ENCODE measurements at regions not wholly inside any gene's neighbourhood (a gene's known extent, or its start where the extent isn't known, plus 50 kb on each side); places are given as distances from the start of the nearest gene placed in this dataset.

DNA sequence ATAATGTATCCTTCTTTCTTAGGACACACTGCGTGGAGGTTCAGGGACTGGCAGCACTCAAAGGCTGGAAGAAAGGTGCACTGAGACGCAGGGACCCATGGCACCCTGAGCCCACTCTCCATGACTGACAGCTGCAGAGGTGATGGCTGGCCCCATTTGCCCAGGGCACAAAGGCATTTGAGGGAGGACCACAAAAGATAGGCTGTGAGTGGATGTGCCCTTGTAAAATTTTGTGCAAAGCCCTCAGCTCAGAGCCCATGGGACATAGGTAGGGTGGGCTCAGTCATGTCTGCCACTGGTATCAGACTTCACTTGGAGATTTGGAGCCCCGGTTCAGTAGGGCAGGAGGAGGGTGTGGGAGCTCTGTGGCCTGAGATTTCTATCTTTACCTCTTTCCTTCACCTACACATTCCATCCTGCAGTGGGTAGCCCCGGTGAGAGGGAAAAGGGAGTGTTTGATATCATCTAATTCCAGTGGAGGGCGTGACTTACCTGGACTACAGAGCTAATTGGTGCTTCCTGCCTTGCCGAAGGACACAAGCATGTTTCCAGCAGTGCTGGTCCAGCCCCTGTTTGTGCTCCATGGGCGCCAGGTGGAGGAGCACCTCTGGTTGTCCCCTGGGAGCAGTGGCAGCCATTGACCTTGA is 312.2 kb downstream of the EN1 start:
- Histone ChIP-seq H3K36me3 (ENCODE audit: insufficient read depth, low read length, poor library complexity, severe bottlenecking) (no peaks in the 10 kb centered on the region), H3K27me3 (replicated peaks; ENCODE audit: insufficient read depth, low read depth, low read length, poor library complexity) (no peaks in the 10 kb centered on the region), H3K4me3 (ENCODE audit: low read depth, low read length, poor library complexity, severe bottlenecking) (no peak overlapping the region), H3K9me3 (ENCODE audit: low read depth, low read length, poor library complexity, severe bottlenecking) (no peaks in the 10 kb centered on the region), H3K4me1 (ENCODE audit: insufficient read depth, low read length, poor library complexity, severe bottlenecking) (no peaks in the 10 kb centered on the region), H3K27ac (ENCODE audit: low read depth, low read length, poor library complexity, severe bottlenecking) (no peak overlapping the region)
- DNase-seq (ENCODE audit: low spot score), result no peak
- BruUV-seq (replicated peaks), result no TSS peak
- intact Hi-C loops (cut with micrococcal nuclease; ENCODE audit: unreplicated experiment), result loop anchor here (5.0 kb wide), 1 partner anchor 322 kb away; no protein-coding TSS in a partner anchor
- ChIA-PET POLR2A (ENCODE audit: low non-redundant PET) (interaction anchor here (0.6 kb wide), 1 partner anchor 1714 kb away, joined by 5 read pairs; no protein-coding TSS in a partner anchor), CTCF (no interaction called here)
- TF ChIP-seq EZH2 (IDR thresholded peaks at IDR 0.05; ENCODE audit: borderline replicate concordance, low read depth, low read length, poor library complexity, severe bottlenecking), result no peak
- TF ChIP-seq, protein P1, sequence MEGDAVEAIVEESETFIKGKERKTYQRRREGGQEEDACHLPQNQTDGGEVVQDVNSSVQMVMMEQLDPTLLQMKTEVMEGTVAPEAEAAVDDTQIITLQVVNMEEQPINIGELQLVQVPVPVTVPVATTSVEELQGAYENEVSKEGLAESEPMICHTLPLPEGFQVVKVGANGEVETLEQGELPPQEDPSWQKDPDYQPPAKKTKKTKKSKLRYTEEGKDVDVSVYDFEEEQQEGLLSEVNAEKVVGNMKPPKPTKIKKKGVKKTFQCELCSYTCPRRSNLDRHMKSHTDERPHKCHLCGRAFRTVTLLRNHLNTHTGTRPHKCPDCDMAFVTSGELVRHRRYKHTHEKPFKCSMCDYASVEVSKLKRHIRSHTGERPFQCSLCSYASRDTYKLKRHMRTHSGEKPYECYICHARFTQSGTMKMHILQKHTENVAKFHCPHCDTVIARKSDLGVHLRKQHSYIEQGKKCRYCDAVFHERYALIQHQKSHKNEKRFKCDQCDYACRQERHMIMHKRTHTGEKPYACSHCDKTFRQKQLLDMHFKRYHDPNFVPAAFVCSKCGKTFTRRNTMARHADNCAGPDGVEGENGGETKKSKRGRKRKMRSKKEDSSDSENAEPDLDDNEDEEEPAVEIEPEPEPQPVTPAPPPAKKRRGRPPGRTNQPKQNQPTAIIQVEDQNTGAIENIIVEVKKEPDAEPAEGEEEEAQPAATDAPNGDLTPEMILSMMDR (conservative IDR thresholded peaks at IDR 0.05; ENCODE audit: low read depth, low read length), result no peak

GRCh38 chr2:118530976-118531375 is 316.5 kb downstream of the EN1 start:
- H3K27ac ChIP-seq (ENCODE audit: low read depth, low read length, poor library complexity, severe bottlenecking), result no peak overlapping the region
- intact Hi-C loops (cut with micrococcal nuclease; ENCODE audit: unreplicated experiment), result no loop called here
- no TSS peak for BruUV-seq (replicated peaks)
- ChIA-PET CTCF (no interaction called here), POLR2A (ENCODE audit: low non-redundant PET) (no interaction called here)
- no peaks in the 10 kb centered on the region for H3K9me3 ChIP-seq (ENCODE audit: low read depth, low read length, poor library complexity, severe bottlenecking)
- TF ChIP-seq, protein P1 (conservative IDR thresholded peaks at IDR 0.05; ENCODE audit: low read depth, low read length), result no peak
- TF ChIP-seq EZH2 (IDR thresholded peaks at IDR 0.05; ENCODE audit: borderline replicate concordance, low read depth, low read length, poor library complexity, severe bottlenecking), result no peak
- no peaks in the 10 kb centered on the region for H3K36me3 ChIP-seq (ENCODE audit: insufficient read depth, low read length, poor library complexity, severe bottlenecking)
- H3K27me3 ChIP-seq (replicated peaks; ENCODE audit: insufficient read depth, low read depth, low read length, poor library complexity), result no peaks in the 10 kb centered on the region
- H3K4me3 ChIP-seq (ENCODE audit: low read depth, low read length, poor library complexity, severe bottlenecking), result no peak overlapping the region
- DNase-seq (ENCODE audit: low spot score), result no peak
- H3K4me1 ChIP-seq (ENCODE audit: insufficient read depth, low read length, poor library complexity, severe bottlenecking), result no peaks in the 10 kb centered on the region

- ChIA-PET CTCF (no interaction called here), POLR2A (ENCODE audit: low non-redundant PET) (no interaction called here)
- no peak for DNase-seq (ENCODE audit: low spot score)
- Histone ChIP-seq H3K4me1 (ENCODE audit: insufficient read depth, low read length, poor library complexity, severe bottlenecking) (no peaks in the 10 kb centered on the region), H3K9me3 (ENCODE audit: low read depth, low read length, poor library complexity, severe bottlenecking) (no peaks in the 10 kb centered on the region), H3K27me3 (replicated peaks; ENCODE audit: insufficient read depth, low read depth, low read length, poor library complexity) (no peaks in the 10 kb centered on the region), H3K36me3 (ENCODE audit: insufficient read depth, low read length, poor library complexity, severe bottlenecking) (no peaks in the 10 kb centered on the region), H3K27ac (ENCODE audit: low read depth, low read length, poor library complexity, severe bottlenecking) (no peak overlapping the region), H3K4me3 (ENCODE audit: low read depth, low read length, poor library complexity, severe bottlenecking) (no peak overlapping the region)
- no peak for TF ChIP-seq EZH2 (IDR thresholded peaks at IDR 0.05; ENCODE audit: borderline replicate concordance, low read depth, low read length, poor library complexity, severe bottlenecking)
- BruUV-seq (replicated peaks), result no TSS peak
- intact Hi-C loops (cut with micrococcal nuclease; ENCODE audit: unreplicated experiment), result no loop called here
Measured at GRCh38 chr2:118529908-118530599, 317.4 kb downstream of the EN1 start.

All from A673 (cell line).